ENCODE measurements at regions not wholly inside any gene's neighbourhood (a gene's known extent, or its start where the extent isn't known, plus 50 kb on each side); places are given as distances from the start of the nearest gene placed in this dataset.

- no peaks in the 10 kb centered on the region; the same call in 1 of the 2 replicates for H3K4me1 ChIP-seq (ENCODE audit: control insufficient read depth, insufficient read depth, low read length)
- CTCF ChIA-PET, result no interaction called here
- TF ChIP-seq PRDM1 (tag by site-specific recombination; IDR thresholded peaks at IDR 0.05) (no peak), EGR2 (tag by site-specific recombination; IDR thresholded peaks at IDR 0.05; ENCODE audit: low read depth) (no peak), ZNF157 (tag by site-specific recombination; IDR thresholded peaks at IDR 0.05) (no peak), ZNF558 (tag by site-specific recombination; IDR thresholded peaks at IDR 0.05) (no peak), GFI1B (tag by site-specific recombination; IDR thresholded peaks at IDR 0.05) (no peak), ZNF692 (tag by site-specific recombination; IDR thresholded peaks at IDR 0.05) (no peak), ZBTB1 (tag by site-specific recombination; IDR thresholded peaks at IDR 0.05) (no peak), SP3 (tag by site-specific recombination; IDR thresholded peaks at IDR 0.05) (no peak), ZNF155 (tag by site-specific recombination; IDR thresholded peaks at IDR 0.05) (no peak), ZBTB7A (tag by site-specific recombination; IDR thresholded peaks at IDR 0.05; ENCODE audit: low read depth) (no peak), ZNF239 (tag by site-specific recombination; IDR thresholded peaks at IDR 0.05) (no peak)
- TF ChIP-seq, protein P1, sequence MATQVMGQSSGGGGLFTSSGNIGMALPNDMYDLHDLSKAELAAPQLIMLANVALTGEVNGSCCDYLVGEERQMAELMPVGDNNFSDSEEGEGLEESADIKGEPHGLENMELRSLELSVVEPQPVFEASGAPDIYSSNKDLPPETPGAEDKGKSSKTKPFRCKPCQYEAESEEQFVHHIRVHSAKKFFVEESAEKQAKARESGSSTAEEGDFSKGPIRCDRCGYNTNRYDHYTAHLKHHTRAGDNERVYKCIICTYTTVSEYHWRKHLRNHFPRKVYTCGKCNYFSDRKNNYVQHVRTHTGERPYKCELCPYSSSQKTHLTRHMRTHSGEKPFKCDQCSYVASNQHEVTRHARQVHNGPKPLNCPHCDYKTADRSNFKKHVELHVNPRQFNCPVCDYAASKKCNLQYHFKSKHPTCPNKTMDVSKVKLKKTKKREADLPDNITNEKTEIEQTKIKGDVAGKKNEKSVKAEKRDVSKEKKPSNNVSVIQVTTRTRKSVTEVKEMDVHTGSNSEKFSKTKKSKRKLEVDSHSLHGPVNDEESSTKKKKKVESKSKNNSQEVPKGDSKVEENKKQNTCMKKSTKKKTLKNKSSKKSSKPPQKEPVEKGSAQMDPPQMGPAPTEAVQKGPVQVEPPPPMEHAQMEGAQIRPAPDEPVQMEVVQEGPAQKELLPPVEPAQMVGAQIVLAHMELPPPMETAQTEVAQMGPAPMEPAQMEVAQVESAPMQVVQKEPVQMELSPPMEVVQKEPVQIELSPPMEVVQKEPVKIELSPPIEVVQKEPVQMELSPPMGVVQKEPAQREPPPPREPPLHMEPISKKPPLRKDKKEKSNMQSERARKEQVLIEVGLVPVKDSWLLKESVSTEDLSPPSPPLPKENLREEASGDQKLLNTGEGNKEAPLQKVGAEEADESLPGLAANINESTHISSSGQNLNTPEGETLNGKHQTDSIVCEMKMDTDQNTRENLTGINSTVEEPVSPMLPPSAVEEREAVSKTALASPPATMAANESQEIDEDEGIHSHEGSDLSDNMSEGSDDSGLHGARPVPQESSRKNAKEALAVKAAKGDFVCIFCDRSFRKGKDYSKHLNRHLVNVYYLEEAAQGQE (tag by site-specific recombination; IDR thresholded peaks at IDR 0.05), result no peak
- TF ChIP-seq, protein P2, sequence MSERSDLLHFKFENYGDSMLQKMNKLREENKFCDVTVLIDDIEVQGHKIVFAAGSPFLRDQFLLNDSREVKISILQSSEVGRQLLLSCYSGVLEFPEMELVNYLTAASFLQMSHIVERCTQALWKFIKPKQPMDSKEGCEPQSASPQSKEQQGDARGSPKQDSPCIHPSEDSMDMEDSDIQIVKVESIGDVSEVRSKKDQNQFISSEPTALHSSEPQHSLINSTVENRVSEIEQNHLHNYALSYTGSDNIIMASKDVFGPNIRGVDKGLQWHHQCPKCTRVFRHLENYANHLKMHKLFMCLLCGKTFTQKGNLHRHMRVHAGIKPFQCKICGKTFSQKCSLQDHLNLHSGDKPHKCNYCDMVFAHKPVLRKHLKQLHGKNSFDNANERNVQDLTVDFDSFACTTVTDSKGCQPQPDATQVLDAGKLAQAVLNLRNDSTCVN (tag by site-specific recombination; optimal IDR thresholded peaks at IDR 0.05), result no peak
- TF ChIP-seq, protein P3, sequence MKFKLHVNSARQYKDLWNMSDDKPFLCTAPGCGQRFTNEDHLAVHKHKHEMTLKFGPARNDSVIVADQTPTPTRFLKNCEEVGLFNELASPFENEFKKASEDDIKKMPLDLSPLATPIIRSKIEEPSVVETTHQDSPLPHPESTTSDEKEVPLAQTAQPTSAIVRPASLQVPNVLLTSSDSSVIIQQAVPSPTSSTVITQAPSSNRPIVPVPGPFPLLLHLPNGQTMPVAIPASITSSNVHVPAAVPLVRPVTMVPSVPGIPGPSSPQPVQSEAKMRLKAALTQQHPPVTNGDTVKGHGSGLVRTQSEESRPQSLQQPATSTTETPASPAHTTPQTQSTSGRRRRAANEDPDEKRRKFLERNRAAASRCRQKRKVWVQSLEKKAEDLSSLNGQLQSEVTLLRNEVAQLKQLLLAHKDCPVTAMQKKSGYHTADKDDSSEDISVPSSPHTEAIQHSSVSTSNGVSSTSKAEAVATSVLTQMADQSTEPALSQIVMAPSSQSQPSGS (tag by site-specific recombination; IDR thresholded peaks at IDR 0.05; ENCODE audit: low read depth), result no peak
- TF ChIP-seq, protein P4, sequence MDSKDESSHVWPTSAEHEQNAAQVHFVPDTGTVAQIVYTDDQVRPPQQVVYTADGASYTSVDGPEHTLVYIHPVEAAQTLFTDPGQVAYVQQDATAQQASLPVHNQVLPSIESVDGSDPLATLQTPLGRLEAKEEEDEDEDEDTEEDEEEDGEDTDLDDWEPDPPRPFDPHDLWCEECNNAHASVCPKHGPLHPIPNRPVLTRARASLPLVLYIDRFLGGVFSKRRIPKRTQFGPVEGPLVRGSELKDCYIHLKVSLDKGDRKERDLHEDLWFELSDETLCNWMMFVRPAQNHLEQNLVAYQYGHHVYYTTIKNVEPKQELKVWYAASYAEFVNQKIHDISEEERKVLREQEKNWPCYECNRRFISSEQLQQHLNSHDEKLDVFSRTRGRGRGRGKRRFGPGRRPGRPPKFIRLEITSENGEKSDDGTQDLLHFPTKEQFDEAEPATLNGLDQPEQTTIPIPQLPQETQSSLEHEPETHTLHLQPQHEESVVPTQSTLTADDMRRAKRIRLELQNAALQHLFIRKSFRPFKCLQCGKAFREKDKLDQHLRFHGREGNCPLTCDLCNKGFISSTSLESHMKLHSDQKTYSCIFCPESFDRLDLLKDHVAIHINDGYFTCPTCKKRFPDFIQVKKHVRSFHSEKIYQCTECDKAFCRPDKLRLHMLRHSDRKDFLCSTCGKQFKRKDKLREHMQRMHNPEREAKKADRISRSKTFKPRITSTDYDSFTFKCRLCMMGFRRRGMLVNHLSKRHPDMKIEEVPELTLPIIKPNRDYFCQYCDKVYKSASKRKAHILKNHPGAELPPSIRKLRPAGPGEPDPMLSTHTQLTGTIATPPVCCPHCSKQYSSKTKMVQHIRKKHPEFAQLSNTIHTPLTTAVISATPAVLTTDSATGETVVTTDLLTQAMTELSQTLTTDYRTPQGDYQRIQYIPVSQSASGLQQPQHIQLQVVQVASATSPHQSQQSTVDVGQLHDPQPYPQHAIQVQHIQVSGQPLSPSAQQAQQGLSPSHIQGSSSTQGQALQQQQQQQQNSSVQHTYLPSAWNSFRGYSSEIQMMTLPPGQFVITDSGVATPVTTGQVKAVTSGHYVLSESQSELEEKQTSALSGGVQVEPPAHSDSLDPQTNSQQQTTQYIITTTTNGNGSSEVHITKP (tag by site-specific recombination; IDR thresholded peaks at IDR 0.05), result no peak
- TF ChIP-seq, protein P5, sequence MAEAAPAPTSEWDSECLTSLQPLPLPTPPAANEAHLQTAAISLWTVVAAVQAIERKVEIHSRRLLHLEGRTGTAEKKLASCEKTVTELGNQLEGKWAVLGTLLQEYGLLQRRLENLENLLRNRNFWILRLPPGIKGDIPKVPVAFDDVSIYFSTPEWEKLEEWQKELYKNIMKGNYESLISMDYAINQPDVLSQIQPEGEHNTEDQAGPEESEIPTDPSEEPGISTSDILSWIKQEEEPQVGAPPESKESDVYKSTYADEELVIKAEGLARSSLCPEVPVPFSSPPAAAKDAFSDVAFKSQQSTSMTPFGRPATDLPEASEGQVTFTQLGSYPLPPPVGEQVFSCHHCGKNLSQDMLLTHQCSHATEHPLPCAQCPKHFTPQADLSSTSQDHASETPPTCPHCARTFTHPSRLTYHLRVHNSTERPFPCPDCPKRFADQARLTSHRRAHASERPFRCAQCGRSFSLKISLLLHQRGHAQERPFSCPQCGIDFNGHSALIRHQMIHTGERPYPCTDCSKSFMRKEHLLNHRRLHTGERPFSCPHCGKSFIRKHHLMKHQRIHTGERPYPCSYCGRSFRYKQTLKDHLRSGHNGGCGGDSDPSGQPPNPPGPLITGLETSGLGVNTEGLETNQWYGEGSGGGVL (tag by site-specific recombination; IDR thresholded peaks at IDR 0.05), result no peak
- no peak overlapping the region for H3K27ac ChIP-seq (ENCODE audit: extremely low read depth, low read depth, low read length)
- no peaks in the 10 kb centered on the region for H3K36me3 ChIP-seq (ENCODE audit: control insufficient read depth in 2 of 2, insufficient read depth in 1 of 2, low read length in 2 of 2)
- H3K4me3 ChIP-seq (ENCODE audit: low read depth, low read length), result no peak overlapping the region
- H3K9me3 ChIP-seq (ENCODE audit: control insufficient read depth, insufficient read depth, low read depth, low read length), result no peaks in the 10 kb centered on the region
- POLR2A ChIA-PET, result no interaction called here
Observed at GRCh38 chr1:244242446-244242845, 191.4 kb downstream of the ZBTB18 start.
